GM18909 (cell line): ENCODE measurements at regions not wholly inside any gene's neighbourhood (a gene's known extent, or its start where the extent isn't known, plus 50 kb on each side); places are given as distances from the start of the nearest gene placed in this dataset.
"Not testable (repeated sequence)": the region's sequence is repeated elsewhere in the genome, so short reads cannot be mapped to it uniquely, and the experiment has no call there.

ENCODE experiments used
- ATAC-seq: cut with Tn5 transposase; IDR thresholded peaks from one replicate; pipeline ENCODE4 v1.9.1; 2021; ENCODE audit warnings: mild to moderate bottlenecking; ENCODE audit not compliant: unreplicated experiment, poor library complexity

DNA sequence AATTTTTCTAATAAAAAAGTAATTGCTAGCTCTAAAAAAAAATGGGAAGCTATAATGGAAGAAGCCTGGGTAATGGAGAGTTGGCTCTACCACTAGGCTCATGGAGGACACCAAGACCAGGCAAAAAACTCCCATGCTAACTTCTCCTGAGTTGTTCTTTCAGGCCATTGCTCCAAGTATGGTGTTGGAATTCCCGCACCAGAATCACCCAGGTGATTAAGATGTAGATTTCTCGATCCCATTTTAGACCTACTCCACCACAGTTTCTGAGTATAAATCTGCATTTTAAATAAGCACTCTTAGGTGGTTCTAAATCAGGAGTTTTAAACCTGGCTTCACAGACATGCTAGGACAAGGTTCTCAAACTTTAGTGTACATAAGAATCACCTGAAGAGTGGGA lies 221.0 kb downstream of the EMP1 start:
- ATAC-seq, result no peak

DNA sequence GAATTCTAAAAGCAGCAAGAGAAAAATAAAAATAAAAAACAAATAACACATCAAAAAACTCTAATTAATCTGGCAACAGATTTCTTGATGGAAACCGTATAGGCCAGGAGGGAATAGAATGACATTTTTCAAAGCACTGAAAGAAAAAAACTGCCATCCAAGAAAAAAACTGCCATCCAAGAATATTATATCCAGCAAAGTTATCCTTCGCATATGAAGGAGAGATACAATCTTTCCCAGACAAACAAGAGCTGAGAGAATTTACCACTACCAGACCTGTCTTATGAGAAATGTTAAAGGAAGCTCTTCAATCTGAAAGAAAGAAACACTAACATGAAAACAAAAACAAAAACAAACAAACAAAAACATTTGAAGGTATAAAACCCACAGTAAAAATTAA lies 214.8 kb downstream of the EMP1 start:
- no peak for ATAC-seq

DNA sequence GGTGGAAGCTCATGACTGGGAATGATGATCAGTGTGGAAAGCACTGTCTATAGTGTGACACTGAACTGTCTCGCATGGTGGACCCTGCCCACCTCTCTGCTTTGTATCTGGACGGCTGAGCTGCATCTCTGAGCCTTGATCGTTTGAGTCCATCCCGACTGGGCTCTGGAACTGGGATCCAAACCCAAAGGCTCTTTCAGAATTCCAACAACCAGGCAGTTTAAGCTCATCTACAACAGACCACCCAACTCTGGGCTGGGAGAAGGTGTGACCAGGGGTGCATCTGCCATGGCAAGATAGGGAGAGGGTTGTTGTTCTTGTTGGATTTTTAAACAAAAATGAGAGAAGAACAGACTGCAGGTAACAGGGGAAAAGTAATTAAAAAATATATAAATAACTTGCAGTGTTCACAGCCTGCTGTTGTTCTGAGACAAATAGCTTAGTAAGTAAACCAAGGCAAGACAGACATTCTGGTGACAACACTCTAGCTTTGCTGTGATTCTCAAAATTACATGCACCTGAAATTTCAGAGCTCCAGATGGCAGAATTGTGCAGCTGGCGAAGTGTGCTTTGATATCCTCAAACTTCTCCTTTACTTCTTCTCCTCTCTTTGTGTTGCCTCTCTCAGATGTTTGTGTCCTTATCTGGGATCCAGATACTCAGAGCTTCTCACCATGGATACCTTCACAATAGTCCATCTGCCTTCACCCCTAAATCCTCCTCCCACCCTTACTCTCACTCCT lies 209.6 kb downstream of the EMP1 start:
- no peak for ATAC-seq

DNA sequence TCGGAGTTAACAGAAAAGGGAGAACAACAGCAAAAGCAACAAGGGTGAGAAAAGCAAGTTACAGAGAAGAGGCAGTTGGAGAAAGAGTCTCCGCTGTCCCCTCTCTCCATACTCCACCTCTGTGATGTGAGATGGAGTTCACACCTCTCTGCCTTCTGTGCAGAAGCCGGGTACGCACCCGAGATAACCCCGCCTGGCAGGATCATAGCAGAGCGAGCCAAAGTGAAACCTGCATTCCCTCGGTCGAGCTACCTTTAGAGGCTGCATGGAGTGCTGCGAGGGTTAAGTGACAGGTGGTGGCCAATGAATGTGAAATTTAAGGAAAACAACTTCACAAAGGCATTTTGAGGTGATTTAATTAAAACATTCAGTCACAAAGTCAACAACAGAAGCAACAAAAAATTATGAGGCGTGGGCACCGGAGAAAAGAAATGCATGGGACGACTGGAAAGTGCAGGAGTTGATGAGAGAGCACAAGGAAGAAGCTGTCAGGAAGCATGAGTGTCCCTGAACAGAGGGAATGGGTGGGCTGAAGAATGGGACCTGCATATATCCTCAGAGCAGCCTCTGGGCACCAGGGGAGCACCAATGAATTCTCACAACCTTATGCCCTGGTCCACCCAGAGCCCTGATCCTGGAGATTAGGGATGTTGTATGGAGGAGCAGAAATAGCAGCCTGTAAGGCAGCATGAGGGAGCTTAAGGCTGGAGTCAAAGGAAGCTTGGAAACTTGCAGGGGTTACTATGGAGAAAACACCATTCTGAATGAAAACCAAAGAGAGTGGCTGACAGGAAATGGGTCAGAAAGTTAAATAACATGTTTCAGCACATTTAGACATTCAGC lies 208.3 kb downstream of the EMP1 start:
- no peak for ATAC-seq

DNA sequence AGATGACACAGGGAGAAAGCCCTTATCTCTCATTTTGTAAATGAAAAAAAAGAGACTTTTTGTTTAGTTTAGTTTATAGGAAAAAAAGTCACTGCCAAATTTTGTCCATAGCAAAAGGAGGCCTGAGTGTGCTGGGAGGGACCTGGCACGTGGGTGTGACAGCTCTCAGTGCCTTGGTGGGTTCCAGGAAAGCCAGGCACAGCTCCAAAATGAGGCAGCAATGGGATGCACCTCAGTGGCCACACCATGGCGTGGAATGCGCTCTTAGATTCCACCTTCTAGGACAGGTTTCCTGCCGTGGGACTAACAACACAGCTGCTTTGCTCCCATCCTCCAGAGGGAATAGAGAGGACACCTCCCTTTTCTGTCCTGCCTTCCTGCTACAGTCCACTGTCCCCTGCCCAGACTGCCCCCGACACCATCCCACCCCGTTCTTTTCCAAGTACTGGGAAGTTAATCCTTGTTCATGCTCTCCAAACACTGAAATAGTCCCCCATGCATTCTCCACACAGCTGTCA lies 207.6 kb downstream of the EMP1 start:
- no peak for ATAC-seq

DNA sequence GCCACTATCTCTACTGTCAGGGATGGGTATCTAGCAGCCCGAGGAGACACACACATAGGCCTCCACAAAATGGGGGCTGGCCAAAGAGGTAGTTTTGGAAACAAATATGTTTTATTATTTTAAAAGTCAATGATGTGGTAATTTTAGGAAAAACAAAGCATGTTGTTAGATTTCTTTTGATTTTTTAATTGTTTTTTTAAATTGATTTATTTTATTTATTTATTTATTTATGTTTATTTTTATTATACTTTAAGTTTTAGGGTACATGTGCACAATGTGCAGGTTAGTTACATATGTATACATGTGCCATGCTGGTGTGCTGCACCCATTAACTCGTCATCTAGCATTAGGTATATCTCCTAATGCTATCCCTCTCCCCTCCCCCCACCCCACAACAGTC lies 194.8 kb downstream of the EMP1 start:
- ATAC-seq, result not testable (repeated sequence)

DNA sequence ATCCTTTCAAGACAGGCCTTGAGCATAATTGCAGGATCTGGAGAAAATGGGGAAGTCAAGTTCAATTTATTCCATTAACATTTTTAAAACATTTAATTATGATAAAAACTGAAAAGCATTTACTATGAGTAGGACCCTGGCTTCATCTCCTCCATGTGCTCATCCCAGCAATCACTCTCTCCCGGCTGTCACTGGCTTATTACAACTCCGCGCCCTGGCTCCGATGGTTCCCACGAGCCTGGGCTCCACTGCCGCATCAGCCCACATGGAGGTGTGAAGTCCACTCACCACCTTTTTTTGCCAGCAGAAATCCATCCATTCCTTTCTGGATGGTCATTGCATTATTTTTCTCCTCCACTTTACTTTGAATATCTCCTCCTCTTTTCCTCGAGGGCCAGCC lies 194.4 kb downstream of the EMP1 start:
- no peak for ATAC-seq

DNA sequence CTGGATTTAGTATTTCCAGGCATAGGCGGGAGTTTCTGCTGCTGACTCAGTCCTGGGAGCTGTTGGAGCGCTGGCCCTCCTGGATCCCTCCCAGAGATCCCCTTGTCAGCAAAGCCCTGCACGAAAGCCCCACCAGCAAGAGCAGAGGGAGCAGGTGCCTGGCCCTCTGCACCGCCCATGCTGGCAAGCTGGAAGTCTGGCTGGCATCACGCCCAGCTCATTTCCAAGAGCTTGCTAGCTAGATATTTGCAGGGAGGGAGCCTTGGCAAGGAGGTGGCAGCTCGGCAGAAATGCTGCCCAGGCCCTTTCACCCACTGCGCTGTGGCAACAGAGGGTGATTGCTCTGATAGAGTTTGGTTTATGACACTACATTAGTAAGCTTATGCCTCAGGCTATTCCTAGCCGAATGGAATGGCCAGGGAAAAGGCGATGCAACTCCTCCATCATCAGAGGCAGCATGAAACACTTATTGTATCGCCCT lies 193.9 kb downstream of the EMP1 start:
- no peak for ATAC-seq

DNA sequence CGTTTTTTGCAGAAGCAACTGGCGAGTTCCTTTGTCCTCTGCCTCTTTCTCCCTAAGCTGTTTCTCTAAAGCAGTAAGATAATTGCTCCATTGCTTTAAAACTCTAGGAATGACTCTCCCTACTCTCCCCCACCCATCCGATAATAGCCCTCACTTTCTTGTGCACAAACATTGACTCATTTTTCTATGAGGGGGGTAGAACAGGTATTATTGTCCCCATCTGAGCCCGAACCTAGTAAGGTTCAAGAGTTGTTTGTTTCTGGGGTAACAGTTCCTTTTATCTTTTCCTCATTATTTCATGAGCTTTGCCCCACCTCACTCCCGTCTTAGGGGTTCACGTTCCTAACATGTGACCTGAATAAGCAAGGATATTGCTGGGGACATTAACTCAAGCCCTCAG lies 190.6 kb downstream of the EMP1 start:
- no peak for ATAC-seq

DNA sequence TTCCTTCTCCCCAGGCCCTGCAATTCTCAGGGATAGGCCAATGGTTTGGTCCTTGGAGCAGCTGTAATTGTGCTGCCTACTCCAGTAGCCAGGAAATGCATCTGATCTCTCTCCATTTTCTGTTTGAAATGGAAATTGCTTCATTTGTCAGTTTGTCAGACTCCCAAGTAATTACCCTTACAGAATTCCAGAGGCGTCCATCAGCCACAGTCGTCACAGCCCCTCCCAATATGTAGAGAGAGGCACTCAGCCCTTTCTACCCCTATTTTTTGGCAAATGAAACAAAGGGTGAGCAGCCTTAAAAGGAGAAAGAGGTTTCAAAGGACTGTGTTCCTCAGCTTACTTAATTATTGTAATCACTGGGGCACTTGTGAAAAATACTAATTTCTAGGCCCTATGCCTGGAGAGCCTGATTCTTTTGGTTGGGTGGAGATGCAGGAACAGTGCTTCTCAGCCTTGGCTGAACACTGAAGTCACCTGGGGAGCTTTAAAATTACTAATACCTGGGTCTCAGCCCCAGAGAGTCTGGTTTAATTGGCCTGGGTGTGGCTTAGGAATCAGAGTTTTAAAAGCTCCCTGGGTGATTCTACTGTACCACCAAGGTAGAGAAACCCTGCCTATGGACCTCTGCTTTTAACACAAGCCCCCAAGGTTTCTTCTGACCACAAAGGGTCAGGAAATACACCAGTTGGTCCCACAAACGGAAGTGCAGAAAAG lies 190.0 kb downstream of the EMP1 start:
- no peak for ATAC-seq

DNA sequence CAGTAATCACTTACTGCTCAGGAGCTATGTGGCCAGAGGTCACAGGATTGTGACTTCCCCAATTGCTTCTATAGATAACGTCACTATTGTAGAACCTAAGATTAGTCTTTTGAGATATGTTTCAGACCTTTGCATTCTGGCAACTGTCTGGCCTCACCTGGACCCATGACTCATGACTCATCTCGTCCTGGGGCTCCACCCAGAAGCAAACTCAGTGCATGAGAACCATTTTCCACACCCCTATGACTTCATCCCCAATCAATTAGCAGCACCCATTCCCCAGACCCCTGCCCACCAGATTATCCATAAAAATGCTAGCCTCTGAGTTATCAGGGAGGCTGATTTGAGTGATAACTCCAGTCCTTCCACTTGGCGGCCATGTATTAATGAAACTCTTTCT lies 186.9 kb downstream of the EMP1 start:
- no peak for ATAC-seq

DNA sequence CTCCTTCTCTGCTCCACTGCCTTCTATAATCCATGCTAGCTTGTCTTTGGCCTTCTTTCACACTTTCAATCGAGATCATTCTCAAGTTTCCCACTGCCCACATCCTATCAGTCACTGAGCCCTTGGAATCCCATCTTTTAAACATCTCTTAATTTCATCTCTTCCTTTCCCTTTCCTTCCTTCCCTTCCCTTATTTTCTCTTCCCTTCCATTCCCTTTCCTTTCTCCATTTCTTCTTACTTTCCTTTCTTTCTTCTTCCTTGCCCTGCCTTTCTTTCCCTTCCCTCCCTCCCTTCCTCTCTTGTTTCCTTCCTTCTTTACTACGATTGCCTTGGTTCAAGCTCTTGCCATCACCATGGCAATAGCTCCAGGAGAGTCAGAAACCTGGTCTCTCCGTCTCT lies 183.8 kb downstream of the EMP1 start:
- no peak for ATAC-seq

DNA sequence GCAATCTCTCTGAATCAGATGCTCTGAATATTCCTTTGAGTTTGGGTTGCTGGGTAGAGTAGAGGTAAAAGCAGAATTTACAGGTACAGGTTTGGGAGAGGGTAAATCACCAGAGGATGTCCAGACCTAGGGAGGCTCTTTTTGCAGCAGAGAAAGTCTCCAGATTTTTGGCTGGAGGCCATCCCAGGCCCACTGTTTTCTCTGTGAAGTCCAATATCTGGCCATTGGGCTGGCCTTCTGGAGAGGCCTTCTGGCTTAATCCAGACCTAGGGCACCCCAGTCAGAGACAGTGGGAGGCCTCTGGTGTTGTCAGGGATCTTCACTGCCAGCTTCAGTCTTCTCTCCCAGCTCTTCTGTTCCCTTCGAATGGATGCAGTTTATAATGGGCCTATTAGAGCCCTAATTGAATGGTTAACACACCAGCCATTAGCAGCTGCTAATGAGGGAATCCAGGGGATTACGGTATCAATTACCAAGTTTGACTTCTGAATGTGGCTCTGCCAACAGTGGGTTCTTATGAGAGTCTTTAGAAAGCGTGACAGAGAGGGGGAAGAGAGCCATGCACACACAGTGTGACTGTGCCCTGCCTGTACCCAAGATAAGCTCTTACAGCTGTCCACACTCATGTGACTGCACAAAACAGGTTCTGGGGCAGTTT lies 183.1 kb downstream of the EMP1 start:
- no peak for ATAC-seq

DNA sequence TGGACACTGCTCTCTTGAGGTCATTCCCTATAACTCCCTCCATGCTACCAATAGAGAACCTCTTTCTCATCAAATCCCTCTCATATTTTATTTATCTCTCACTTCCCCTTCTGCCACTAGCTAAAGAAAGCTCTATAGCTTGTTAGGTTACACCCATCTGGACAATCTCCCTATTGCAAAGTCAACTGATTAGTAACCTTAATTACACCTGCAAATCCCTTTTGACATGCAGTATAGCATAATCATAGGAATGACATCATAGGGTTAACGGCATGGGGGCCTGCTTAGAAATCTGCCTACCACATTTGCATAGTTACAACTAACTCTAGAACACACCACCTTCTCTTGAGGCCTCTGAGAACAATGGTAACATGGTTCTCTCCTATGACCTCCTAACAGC lies 181.2 kb downstream of the EMP1 start:
- ATAC-seq, result no peak

DNA sequence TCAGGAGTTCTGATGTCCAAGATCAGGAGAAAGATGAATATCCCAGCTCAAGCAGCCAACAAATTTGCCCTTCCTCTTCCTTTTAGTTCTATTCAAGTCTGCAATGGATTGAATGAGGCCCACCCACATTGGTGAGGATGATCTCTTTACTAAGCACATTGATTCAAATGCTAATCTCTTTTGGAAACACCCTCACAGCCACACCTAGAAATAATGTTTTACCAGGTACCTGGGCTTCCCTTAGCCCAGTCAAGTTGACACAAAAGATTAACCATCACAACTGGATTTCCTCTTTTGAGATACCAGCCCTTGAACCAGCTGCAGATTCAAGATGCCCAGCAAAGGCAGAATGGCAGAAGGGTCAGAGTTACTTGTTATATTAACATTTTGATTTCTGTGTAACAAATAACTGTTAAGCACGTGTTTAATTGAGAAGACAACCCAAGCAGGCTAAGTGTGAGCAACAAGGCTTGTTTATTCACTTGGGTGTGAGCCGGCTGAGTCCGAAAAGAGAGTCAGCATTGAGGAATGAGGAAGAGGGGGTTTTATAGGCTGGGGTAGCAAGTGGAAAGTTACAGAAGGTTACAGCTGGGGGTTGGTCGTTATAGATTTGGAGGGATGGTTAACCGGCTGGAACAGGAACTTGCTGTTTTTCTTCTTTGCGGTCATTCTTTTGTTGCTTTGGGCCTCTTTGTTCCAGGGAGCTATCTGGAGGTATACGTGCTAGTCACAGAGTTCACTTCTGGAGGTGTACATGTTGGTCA lies 180.3 kb downstream of the EMP1 start:
- ATAC-seq, result no peak

DNA sequence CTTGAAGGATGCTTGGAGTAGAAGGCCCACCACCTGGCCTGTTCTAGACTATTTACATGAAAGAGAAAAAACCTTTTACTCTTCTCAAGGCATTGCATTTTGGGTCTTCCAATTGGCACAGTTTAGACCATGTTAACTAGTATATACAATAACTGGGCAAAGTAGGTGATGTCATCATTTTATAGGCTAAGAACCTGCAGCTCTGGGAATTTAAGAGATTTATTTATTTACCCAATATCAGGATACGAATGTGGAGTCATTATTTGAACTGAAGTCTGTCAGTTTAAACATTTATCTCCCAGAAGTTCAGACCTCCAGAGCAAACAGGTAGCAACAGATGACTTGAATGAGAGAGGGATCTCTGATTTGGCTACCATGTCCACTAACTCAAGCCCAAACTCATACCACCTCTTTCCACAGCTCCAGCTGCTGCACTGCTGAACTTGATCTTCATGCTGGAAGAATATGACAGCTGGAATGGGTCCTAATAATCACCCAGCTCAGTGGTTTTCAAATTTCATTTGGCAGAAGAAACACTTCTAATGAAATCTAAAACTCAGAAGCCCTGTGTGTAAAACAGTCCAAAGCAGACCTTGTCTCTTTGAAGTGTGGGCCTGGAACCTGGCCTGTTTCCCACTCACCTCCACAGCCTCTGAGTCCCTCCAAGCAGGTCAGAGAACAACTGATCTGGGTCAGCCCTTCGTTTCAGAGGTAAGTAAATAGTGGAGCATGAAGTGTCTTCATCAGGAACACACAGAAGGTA lies 179.2 kb downstream of the EMP1 start:
- no peak for ATAC-seq

DNA sequence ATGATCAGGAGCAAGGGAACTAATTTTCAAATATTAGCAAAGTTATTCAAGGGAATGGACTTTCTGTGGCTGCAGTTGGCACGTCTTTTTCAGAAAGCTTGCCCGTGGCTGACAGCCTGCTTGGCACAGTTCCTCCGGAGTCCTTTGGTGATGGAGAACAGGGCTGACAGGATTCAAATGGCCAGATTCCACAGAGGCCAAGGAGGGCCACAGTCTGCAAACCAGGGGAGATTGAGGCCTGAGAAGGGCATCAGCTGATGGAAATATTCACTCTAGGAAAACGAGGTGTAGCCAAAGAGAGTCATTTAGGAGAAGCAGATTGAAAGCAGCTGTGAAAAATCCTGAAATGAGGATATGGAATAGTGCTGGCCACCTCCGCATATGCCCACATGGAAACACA lies 178.3 kb downstream of the EMP1 start:
- ATAC-seq, result no peak

DNA sequence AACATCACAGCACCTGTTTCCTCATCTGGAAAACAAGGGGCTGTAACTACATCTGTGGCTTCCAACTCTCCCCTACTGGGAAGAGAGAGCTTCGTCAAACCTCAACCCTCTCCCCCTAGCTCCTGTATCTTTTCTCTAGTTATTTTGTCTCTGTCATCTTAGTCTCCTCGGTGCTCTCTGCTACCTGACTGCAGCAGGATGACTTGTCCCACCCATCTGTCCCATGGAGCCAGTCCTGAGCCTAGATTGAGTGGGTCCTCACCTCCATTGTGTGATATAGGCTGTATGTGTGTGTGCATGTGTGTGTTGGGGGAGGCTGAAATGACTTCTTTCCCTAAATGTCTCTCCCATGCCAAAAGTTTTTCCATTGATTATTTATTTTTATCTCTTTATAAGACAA lies 177.3 kb downstream of the EMP1 start:
- no peak for ATAC-seq

DNA sequence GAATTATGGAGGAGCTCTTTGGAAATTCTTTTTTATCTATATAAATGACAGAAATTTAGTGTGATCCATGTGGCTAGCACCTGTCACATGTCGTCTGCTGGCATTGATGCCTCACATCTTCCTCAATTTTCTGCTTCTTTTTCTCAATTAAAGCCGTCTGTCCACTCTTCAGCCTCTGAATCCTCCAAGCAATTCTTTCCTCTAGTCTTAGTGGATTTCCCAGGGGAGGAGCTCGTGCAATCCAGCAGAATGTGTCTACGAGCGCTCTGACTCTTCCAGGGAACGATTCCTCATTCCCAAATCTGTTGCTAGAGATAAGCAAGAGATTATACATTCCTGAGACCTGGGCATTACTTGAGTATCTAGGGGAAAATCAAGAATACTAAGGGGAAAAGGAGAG lies 176.6 kb downstream of the EMP1 start:
- no peak for ATAC-seq
